ENCODE measurements at regions not wholly inside any gene's neighbourhood (a gene's known extent, or its start where the extent isn't known, plus 50 kb on each side); places are given as distances from the start of the nearest gene placed in this dataset.

DNA sequence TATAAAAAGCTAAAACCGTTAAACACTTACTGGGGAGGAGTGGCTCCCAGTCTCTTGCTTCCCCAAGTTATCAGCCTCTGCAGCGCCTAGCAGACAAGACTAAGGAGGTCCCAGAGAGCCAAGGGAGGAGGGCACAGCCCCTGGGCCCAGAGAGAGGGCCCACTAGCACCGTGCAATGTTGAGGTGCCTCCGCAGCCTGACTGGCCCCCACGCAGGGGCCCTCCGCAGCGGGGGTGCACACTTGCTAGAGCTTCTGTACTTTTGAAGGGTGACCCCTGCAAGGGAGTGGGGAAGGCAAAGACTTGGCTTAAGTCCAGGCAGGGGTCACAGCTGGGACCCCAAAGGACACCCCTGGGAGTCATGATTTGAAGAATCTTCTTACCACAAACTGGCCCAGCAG is 98.0 kb downstream of the ADAMTS15 start:
- POLR2A ChIA-PET (ENCODE audit: low non-redundant PET) = no interaction called here
- DNase-seq (ENCODE audit: low spot score) = no peak
- CTCF ChIA-PET = interaction anchor here (0.6 kb wide), 1 partner anchor 31 kb away, joined by 3 read pairs; no protein-coding TSS in a partner anchor
- TF ChIP-seq, protein P1, sequence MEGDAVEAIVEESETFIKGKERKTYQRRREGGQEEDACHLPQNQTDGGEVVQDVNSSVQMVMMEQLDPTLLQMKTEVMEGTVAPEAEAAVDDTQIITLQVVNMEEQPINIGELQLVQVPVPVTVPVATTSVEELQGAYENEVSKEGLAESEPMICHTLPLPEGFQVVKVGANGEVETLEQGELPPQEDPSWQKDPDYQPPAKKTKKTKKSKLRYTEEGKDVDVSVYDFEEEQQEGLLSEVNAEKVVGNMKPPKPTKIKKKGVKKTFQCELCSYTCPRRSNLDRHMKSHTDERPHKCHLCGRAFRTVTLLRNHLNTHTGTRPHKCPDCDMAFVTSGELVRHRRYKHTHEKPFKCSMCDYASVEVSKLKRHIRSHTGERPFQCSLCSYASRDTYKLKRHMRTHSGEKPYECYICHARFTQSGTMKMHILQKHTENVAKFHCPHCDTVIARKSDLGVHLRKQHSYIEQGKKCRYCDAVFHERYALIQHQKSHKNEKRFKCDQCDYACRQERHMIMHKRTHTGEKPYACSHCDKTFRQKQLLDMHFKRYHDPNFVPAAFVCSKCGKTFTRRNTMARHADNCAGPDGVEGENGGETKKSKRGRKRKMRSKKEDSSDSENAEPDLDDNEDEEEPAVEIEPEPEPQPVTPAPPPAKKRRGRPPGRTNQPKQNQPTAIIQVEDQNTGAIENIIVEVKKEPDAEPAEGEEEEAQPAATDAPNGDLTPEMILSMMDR (conservative IDR thresholded peaks at IDR 0.05; ENCODE audit: low read depth) = no peak
- H3K27ac ChIP-seq = no peak overlapping the region

DNA sequence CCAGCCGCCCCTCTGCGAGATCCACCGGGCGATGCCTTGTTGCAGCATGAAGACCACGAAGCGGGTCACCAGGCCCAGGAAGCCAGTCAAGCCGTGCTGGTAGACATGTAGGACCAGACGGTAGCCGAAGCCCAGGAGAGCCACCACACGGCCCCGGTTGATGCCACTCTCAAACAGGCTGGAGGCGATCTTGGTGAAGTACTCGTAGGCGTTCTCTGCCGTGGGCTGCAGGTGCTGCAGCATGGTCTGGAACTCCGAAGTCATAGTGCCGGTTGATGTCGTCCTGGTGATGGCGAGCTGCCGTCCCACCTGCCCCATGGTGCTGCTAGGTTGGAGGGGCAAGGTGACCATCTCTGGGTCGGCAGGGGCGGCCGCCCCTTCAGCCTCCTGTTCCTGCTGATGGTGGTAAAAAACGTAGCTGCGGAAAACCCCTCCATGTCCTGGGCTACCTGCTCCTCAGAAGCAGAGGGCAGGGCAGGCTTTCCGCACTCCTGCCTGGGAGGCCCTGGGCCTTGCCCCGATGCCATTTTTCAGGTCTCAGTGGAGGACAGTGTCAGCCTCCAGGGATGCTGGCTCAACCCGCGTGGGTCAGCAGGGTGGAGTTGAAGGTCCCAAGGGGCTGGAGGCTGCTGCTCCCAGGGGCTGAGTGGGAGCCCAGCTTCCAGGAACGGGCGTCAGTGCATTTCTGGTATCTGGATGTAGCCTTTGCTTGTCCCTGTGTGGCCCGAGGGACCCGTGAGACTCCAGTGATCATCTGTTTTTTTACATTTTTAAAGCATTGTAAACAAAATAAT is 98.7 kb downstream of the ADAMTS15 start:
- CTCF ChIA-PET = interaction anchor here (0.6 kb wide), 1 partner anchor 32 kb away, joined by 3 read pairs; no protein-coding TSS in a partner anchor
- DNase-seq (ENCODE audit: low spot score) = no peak
- POLR2A ChIA-PET (ENCODE audit: low non-redundant PET) = no interaction called here
- no peak overlapping the region for H3K27ac ChIP-seq
- TF ChIP-seq, protein P1 (conservative IDR thresholded peaks at IDR 0.05; ENCODE audit: low read depth) = no peak

DNA sequence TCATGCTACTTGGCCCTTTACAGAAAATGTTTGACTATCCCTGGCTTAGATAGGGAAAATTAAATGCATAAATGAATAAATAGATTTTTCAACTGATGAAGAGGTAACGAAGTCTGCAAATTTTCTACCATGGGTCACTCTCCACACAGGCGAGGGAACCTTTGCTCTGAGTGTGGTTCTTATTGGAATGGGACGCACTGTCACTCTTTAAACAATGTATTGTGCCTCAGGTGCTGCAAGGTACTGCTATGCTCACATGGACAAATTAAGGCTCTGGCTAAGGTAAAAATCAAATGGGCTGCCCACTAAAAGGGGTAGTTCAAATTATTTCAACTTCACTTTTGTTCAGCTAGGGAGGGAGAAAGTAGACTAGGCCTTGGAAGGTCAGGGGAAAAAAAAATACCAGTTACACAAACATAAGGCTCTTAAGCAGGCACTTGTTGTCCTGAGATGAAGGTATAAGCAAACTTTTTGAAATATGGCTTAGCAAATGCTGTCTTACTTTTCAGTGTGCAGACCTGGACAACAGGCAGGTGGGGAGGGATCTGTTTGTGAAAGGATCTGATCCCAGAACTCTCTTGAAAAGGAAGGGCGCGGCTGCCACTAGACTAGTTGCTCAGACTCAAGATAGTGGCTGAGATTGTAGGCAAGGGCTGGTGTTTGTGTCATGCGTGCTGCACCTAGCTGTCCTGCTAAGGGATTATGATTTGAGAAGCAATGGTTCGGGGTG is 99.5 kb downstream of the ADAMTS15 start:
- ChIA-PET POLR2A (ENCODE audit: low non-redundant PET) (no interaction called here), CTCF (no interaction called here)
- no peak for DNase-seq (ENCODE audit: low spot score)
- H3K27ac ChIP-seq = no peak overlapping the region
- TF ChIP-seq, protein P1 (conservative IDR thresholded peaks at IDR 0.05; ENCODE audit: low read depth) = no peak

DNA sequence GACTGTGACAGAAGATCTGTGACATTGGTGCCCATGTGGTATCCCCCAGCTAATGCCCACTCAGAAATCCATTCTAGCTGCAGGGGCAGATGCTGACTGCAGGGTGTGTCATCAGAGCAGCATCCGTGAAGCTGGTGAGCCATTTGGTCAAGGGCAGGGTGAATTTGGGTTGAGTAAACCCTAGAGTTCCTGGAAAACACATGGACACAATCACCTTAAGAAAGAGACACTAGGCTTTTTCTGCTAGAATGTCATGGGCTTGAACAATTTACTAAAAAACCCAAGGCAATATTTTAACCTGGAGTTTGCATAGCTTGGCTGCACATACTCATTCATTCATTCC is 100.0 kb downstream of the ADAMTS15 start:
- TF ChIP-seq, protein P1 (conservative IDR thresholded peaks at IDR 0.05; ENCODE audit: low read depth) = no peak
- ChIA-PET POLR2A (ENCODE audit: low non-redundant PET) (no interaction called here), CTCF (no interaction called here)
- H3K27ac ChIP-seq = no peak overlapping the region
- no peak for DNase-seq (ENCODE audit: low spot score)

DNA sequence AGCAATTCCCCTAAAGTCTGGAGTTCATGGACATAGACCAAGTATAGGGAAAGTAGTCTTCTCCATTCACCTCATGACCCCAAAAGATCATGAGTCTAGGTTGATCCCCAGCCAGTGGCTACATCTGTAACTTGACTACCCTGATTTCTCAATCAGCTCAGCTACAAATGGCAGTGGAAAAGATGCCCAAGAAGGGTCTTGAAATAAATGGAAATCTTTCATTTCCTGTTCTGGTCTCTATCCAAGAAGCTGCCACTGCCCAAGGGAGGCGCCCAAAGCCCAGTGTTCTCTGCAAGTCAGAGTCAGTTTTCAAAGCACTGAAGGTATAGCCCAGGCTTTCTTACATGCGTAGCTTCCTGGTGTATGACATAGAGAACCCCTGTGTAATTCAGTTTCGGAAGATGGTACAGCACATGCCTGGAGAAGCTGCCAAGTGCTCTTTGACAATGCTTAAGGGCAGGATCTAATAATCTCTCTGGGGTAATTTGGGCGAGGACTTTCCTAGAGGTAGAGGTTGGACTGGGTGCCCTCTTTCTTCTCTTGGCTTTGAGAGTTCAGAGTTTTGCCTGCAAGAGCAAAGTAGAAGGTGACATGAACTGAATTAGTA is 101.1 kb downstream of the ADAMTS15 start:
- POLR2A ChIA-PET (ENCODE audit: low non-redundant PET) = no interaction called here
- DNase-seq (ENCODE audit: low spot score) = no peak

DNA sequence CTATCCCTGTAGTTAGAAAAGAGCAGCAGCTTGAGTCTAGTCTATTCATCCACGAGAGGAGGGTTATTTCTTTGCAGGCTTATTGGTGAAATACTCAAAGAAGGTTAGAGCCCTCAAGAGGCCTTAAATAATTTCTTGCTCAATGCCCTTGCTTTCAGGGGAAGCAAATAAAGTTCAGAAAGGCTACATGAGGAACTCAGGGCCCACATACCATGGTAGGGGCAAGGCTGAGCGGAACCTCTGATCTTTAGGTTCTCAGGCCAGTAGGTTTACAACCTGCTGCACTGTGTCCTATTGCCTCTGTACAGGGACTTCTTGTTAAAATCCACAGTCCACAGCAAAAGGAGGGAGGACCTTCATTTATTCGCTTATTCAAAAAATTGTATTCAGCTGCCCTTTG is 101.7 kb downstream of the ADAMTS15 start:
- ChIA-PET CTCF (no interaction called here), POLR2A (ENCODE audit: low non-redundant PET) (no interaction called here)
- H3K27ac ChIP-seq = no peak overlapping the region
- DNase-seq (ENCODE audit: low spot score) = no peak
- TF ChIP-seq, protein P1 (conservative IDR thresholded peaks at IDR 0.05; ENCODE audit: low read depth) = no peak

More for the DNA sequence above, 101.1 kb downstream of the ADAMTS15 start:
- TF ChIP-seq, protein P1 (conservative IDR thresholded peaks at IDR 0.05; ENCODE audit: low read depth) = no peak
- CTCF ChIA-PET = interaction anchor here (0.5 kb wide), 1 partner anchor 57 kb away, joined by 3 read pairs; no protein-coding TSS in a partner anchor
- no peak overlapping the region for H3K27ac ChIP-seq

Data from RWPE1 (cell line).